HG03354 (cell line): ENCODE measurements at regions not wholly inside any gene's neighbourhood (a gene's known extent, or its start where the extent isn't known, plus 50 kb on each side); places are given as distances from the start of the nearest gene placed in this dataset.
"Not testable (repeated sequence)": the region's sequence is repeated elsewhere in the genome, so short reads cannot be mapped to it uniquely, and the experiment has no call there.

Source experiments
- ATAC-seq: cut with Tn5 transposase; IDR thresholded peaks from one replicate; pipeline ENCODE4 v1.9.1; 2021; ENCODE audit warnings: mild to moderate bottlenecking; ENCODE audit not compliant: unreplicated experiment, poor library complexity, severe bottlenecking

DNA sequence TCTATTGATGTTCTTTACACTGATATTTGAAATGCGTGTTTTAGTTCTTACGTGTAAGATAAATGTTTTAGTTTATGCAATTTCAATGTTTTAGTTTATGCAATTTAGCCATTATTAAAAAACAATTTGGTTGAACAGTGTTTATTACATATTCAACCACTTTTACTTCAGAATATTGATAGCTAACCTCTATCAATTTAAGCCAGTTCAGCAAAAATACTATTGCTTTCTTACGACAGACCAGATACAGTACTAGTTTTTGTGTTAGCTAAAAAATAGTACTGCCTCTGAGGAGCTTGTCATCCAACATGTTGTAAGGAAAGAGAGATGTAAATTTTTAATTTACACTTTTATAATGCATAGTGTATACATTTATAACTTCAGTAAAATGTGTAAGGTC lies 361.7 kb upstream of the FAT1 start:
- no peak for ATAC-seq

DNA sequence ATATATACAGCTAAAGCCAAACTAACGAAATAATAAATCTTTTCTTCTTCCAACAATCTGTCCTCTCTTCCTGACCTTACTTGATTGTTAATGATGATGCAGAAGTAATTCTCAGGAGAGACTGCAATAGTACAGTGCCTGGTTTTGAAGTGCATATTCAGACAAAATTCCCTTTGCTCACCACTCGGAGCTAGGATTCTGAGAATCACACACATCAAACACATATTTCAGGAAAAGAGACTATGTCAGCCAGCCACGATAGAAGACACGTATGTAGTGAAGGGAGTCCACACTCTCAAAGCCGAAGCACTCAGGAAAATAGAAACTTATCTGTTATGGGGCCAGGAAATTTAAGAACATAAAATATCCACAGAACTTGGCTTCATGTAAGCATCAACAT lies 362.5 kb upstream of the FAT1 start:
- ATAC-seq, result no peak

DNA sequence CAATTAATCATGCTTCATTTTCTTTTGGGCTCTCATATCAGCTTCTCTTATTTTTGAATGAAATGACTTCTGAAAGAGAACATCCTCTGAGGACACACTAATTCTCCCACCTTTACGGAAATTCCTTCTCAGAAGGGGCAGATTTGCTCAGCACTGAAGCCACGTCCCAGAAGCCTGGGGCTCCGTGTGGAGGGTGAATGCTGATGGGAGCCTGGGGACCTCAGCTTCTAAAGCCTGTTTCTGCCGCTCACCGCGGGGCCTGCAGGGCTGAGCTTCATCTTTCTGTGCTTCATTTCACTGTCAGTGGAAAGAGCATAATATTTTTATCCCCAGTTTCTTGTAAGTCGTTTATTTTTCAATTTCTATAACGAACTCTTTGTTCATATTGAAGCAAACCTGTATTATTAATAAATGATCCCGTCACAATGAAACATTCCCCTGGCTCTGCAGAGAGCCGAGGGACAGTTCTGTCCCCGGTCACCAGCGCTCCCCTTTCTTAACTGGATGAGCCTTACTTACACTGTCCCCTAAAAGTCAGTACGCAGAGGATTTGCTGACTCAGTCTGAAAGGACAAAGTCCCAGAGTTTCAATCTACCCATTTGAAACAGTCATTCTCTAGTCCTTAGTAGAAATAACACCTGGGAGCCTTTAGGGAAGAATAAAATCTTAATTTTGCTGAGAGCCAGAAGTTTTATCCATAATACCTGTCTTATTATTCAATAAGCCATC lies 364.6 kb upstream of the FAT1 start:
- no peak for ATAC-seq

DNA sequence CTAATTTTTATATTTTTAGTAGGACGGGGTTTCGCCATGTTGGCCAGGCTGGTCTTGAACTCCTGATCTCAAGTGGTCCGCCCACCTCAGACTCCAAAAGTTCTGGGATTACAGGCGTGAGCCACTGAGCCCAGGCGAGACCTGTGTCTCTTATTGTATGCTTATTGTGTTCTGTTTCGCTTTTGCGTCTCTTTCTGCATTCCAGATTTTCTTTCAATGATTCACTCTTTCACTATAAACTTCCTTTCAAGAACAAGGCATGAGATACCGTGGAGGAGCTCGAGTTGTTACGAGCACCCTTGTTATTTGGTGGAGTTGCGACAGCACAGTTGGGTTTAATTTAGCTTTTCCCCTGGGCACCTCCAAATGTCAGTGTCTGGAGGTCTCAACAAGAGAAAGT lies 366.7 kb upstream of the FAT1 start:
- ATAC-seq, result no peak

DNA sequence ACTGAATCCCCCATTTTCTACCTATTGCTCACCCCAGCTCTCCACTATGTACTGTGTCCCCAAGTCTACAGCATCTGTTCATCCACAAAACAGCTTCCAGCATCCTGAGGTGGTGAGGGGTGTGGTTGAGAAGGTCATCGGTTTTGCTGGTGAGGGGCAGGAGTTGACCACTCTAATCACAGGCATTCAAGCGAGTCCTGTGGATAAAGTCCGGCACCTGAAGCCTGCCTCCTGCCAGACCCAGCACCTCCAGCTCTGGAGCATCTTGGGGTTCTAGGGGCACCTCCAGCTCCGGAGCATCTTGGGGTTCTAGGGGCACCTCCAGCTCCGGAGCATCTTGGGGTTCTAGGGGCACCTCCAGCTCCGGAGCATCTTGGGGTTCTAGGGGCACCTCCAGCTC lies 367.2 kb upstream of the FAT1 start:
- ATAC-seq, result not testable (repeated sequence)

DNA sequence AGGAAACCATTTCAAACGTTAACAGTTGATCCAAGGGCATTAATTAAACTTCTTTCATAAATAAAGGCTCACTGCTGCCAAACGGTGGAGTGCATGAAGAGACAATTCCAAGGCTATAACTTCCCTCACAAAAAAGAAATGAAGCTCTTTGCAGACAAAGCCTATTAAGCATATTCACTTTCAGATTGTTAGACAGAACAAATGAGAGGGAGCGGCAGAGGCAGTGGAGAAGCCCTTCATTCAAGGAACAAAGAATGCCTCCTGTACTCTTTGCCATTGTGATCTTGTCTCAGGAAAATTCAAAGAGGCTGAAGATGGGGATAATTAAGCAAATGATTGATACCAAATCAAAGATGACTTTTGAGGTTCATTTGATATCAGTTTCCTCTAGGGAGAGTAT lies 370.5 kb upstream of the FAT1 start:
- no peak for ATAC-seq

DNA sequence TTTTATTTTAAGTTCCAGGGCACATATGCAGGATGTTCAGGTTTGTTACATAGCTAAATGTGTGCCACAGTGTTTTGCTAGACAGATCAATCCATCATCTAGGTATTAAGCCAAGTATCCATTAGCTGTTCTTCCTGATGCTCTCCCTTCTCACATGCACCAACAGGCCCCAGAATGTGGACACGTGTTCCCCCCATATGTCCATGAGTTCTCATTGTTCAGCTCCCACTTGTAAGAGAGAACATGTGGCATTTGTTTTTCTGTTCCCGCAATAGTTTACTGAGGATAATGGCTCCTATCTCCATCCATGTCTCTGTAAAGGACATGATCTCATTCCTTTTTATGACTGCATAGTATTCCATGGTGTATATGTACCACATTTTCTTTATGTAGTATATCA lies 374.8 kb upstream of the FAT1 start:
- ATAC-seq, result no peak

DNA sequence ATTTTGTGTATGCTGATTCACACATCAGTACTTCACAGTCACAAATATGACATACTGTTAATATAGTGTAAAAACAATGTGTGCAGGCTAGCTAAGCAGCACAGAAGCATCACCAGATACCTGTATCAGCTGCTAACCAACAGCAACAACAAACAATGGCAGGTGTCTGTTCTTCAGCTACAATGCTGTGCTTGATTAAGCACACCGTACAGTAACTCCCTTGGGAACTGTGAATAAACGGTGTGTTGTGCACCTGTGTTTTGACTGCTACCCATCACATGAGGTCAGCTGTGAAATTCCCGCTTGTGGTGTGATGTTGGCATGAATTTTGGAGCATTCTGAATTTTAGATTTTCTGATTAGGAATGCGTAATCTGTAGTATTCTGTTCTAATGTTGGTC lies 379.7 kb upstream of the FAT1 start:
- ATAC-seq, result no peak

DNA sequence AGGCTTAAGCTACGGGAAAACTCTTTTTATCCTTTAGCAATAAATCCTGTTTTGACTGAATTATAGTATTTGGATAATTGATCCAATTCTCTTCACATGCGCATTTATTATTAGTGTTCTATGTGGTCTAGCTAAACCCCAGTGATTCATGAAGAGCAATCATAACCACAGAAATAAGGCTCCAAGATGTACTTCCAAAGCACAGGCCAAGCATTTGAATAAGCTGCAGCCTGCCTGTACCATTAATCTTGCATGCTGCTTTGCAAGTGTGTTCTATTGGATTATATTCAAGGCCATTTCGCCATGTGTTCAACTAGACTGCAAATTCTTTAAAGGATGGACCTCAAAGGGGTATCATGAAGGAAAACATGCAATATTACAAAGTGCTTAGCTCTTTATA lies 385.2 kb upstream of the FAT1 start:
- ATAC-seq, result no peak

DNA sequence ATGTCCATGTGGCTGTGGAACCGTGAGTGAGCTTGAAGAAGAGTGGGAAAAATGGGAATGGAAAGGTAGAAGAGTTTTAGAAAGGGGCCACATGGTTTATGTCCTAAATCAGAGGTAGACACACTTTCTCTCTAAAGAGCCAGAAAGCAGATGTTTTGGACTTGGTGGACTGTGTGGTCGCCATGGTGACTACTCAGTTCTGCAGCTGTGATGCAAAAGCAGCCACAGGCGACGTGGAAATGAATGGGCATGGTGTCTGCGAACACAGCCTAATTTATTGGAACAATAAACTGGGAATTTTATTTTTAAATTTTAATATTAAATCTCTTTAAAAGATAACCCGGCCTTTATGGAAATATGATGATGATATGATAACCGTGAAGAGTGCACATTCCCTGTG lies 386.0 kb upstream of the FAT1 start:
- no peak for ATAC-seq

DNA sequence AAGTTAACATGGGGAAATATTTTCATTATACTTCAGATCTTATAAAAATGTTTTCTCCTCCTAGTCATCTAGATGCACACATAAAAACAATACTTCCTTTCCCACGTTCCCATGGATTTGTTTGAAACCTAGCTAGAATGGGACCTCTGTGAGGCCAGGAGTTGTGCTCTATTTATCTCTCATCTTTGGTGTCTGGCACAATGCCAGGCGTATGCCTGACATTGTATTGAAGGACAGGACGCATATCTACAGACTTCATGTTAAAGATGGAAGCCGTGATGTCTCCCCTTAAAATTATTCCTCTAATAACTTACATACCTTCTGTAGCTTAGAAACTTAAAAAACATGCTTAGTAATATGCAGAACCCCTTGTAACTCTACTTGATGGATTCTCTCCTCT lies 394.5 kb upstream of the FAT1 start:
- ATAC-seq, result no peak

DNA sequence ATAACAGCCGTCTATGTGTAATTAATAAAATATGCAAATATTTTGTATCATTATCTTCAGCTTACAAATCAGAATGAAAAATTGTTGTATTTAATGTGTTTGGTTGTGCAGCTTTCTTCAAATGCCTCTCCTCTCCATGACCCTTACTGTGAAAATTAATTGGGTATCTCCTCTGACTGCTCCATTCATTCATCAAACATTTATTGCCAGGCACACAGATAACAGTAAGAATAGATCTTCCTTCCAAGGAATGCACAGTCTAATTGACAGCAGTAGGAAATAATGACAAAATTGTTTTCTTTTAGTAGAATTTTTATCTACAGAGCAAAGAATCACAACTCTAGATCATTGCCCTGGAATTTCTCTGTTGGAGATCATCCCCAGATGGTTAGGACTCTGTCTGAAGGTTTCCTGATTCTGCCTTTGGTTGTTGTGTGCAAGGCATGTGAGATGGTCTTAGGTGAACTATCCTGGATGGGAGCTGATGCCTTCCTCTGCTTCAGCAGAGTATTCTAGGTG lies 395.0 kb upstream of the FAT1 start:
- no peak for ATAC-seq

DNA sequence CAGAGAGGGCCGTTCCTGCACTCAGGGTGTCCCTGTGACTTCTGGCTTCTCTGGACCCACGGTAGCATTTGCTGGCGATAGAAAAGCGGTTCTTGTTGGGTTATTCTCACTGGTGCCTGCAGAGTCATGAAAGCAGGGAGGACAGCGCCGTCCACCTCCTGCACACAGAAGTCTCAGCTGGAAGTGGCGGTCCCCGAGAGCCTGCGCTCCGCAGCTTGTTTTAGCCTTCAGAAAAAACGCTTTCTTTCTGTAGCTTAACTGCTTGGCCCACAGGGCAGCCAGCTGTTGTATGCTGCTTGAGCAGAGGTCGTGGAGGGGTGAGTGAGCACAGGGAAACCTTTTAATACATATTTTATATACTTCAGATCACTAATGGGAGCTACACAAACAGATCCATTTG lies 400.7 kb upstream of the FAT1 start:
- ATAC-seq, result no peak

DNA sequence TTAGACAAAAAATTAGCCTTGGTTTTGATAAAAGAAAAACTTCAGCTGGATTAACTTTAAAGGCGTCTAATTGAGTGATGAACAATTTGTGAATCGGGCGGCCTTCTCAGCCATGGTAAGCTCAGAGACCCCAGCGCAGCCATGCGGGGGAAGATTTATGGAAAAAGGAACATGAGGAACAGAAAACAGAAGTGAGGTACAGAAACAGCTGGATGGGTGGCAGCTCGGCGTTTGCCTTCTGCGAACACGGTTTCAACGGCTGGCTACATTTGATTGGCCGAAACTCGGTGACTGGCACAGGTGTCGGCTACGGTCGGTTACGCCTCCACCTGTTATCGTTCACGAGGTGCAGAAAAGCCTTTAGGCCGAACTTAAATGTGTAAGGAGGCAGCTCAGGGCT lies 401.4 kb upstream of the FAT1 start:
- no peak for ATAC-seq

DNA sequence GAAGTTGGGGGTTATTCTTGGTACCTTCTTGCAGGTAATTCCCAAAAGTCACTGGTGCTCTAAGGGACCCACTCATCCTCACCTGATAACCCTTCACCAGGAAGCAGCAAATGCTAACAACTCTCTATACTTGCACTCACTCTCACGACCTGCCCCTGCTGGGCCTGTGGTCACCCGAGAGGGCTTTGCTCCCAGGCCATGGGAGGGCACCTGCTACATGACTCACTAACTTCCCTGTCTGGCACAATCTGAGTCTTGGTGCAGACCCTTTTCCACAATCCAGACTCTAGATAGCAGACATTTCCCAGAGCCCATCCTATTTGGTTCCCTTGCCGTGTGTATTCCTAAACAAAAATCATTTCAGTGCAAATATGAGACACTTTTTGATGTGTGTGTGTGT lies 403.8 kb upstream of the FAT1 start:
- ATAC-seq, result no peak

DNA sequence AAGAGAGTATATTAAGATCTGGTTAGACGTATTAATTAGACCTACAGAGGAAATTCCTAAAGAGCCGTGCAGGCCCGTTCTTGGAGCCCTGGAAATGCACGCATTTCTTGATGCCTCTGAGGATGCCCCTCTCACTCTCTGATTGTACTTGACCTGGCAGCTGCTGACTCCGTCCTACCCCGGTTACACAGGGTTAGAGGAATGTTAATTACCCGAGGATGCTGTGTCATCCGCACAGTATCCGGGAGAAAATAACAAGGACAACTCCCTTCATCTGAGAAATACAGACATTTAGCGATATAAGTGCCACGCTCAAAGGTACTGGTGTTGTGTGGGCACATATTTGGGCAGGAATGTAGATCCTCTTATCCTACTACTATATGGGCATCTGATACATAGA lies 404.6 kb upstream of the FAT1 start:
- no peak for ATAC-seq

DNA sequence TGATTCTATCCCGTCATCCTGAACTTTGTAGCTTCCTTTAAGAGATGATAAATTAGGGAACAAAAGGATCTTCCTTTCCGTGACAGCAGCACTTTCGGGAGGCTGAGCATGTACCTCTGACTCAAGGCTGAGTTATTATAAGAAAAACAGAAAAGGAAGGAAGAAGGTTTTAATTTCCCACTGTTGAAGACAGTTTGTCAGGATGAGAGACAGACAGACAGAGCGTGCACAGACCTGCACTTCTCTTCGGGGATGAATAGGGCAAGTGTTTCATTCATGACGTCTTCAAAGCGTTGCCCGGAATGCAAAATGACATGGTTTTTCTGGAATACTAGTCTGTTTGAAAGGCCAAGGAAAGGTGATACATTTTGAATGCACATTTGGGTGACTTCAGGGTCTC lies 405.3 kb upstream of the FAT1 start:
- ATAC-seq, result no peak

DNA sequence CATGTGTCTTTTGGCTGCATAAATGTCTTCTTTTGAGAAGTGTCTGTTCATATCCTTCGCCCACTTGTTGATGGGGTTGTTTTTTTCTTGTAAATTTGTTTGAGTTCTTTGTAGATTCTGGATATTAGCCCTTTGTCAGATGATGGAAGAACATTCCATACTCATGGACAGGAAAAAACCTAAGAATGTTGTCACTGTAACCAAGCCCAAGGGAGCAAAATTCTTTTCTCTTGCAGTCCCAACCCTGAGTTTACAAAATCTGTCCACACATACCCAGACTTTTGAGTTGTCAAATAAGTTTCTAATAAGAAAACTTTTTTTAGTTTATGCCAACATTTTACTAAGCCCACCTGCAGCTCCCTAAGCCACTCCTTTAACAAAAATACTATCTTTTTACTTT lies 408.2 kb upstream of the FAT1 start:
- not testable (repeated sequence) for ATAC-seq

DNA sequence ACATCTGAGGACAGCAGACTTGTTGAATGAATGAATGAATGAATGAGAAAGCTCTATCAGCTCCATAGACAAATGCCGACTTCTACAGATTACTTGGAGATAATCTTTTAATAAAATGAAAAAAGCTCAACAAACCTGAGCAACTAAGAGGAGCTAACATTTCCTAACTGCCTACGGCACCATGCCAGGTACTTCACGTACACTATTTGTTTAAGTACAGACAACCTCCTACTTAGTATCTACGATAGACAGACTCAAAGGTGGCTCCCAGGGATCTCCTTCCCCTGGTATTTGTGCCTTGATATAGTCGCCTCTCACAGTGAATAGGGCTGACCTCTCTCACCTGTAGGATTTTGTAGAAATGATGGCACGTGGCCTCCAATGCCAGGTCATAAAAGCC lies 412.2 kb upstream of the FAT1 start:
- ATAC-seq, result no peak

DNA sequence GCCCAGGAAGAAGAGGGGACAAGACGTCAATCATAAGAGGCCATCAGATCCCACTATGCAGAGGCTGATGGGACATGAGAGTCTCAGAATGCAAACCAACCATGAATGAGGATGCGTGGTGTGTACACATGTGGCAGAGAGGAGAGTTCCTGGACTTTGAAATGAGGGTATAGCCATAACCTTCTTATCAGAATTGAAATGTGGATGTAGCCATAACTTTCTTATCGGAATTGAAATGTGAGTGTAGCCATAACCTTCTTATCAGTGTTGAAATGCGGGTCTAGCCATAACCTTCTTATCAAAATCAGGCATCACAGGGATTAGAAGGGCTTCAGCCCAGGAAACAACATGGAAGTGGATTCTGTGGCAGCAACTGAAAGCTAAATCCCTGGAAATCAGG lies 415.5 kb upstream of the FAT1 start:
- no peak for ATAC-seq

DNA sequence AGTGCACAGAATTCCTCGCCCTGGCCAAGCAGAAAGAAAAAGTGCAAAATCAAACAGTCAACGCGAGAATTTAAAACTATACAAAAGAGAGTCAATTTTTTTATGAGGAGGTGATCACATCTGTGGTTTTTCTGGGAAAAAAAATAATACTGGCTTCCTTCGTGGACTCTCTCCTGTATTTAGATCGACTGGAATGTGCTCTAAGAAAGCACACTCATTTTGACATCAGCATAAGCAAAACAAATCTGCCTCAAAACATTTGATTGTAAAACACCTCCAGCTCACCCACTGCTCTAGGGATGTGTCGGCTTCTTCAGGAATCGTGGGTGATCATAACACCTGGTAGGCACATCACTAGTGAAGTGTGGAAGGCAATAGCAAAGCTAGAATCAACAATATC lies 417.4 kb upstream of the FAT1 start:
- ATAC-seq, result no peak
